NB4 (cell line): ENCODE measurements at regions not wholly inside any gene's neighbourhood (a gene's known extent, or its start where the extent isn't known, plus 50 kb on each side); places are given as distances from the start of the nearest gene placed in this dataset.

Source experiments
- CTCF ChIP-seq: IDR thresholded peaks from one replicate; pipeline ENCODE4 v1.5.1; 2012; ENCODE audit warnings: low read depth, low read length
- MAX ChIP-seq: IDR thresholded peaks from 2 replicates; pipeline ENCODE4 v1.6.1; 2011; ENCODE audit warnings: low read depth, low read length
- MYC ChIP-seq: IDR thresholded peaks from 2 replicates; pipeline ENCODE4 v1.6.1; 2011; ENCODE audit warnings: low read depth, low read length
- POLR2A ChIP-seq: IDR thresholded peaks from 2 replicates; pipeline ENCODE4 v1.6.1; 2011; ENCODE audit warnings: mild to moderate bottlenecking; ENCODE audit not compliant: insufficient read length; ENCODE audit errors: extremely low read depth

GRCh38 chr19:30256496-30256850, 115.7 kb upstream of the ZNF536 start:
- TF ChIP-seq CTCF (no peak), POLR2A (no peak), MAX (no peak), MYC (no peak)
